GM12873 (cell line): ENCODE measurements at regions not wholly inside any gene's neighbourhood (a gene's known extent, or its start where the extent isn't known, plus 50 kb on each side); places are given as distances from the start of the nearest gene placed in this dataset.

ENCODE experiments used
- CTCF ChIP-seq: IDR thresholded peaks from 2 replicates; pipeline ENCODE4 v1.5.1; 2012; ENCODE audit warnings: low read depth, mild to moderate bottlenecking, moderate library complexity, low read length, control low read depth; ENCODE audit not compliant: insufficient read depth; ENCODE audit errors: missing control alignments

GRCh38 chr20:6388671-6389197, 265.9 kb upstream of the FERMT1 start:
- no peak for TF ChIP-seq CTCF

- TF ChIP-seq CTCF, result no peak
Measured at GRCh38 chr20:6384956-6385486, 262.2 kb upstream of the FERMT1 start.

- TF ChIP-seq CTCF, result no peak
Measured at GRCh38 chr20:6384380-6384779, 261.6 kb upstream of the FERMT1 start.

- TF ChIP-seq CTCF, result peak; percentile 3
Measured at GRCh38 chr20:6381887-6382286, 259.1 kb upstream of the FERMT1 start.

- no peak for TF ChIP-seq CTCF
Measured at GRCh38 chr20:6362245-6362644, 239.4 kb upstream of the FERMT1 start.

GRCh38 chr20:6360766-6361165, 237.9 kb upstream of the FERMT1 start:
- TF ChIP-seq CTCF, result no peak

- no peak for TF ChIP-seq CTCF
Measured at GRCh38 chr20:6355754-6356451, 233.1 kb upstream of the FERMT1 start.
